ENCODE measurements at regions not wholly inside any gene's neighbourhood (a gene's known extent, or its start where the extent isn't known, plus 50 kb on each side); places are given as distances from the start of the nearest gene placed in this dataset.
"Not testable (repeated sequence)": the region's sequence is repeated elsewhere in the genome, so short reads cannot be mapped to it uniquely, and the experiment has no call there.

DNA sequence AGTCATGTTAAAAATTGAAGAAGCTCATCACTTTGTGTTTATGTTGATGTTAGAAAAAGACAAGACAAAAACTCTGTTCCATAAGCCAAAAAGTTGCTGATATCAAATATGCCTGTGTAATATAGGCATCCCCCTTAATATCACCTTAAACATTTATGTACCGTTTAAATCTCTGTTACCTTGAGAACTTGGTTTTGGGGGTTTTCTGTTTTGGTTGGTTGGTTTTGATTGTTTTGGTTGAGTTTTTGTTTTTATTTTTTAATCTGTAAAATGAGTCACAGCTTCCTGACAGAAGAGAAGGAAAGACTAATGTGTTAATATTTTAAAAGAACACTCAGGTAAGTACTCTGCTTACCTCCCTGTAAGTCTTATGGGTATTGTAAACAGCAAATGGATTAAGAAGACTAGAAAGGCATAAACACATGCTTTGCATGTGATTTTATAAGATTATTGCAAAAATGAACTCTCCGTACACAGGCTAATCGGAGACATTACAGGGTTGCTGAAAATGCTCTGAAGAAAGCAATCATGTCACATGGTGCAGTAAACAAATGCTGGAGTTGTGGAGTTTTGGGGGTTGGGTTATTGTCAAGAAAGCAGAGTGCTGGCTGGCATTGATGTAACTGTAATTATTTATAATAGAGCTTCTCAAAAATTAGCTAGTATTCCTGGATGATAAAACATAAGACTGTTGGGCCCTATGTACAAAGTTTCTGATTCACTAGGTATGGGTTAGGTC, 69.5 kb upstream of the MBNL1 start:
- DNase-seq = no peak

- DNase-seq = no peak
Measured at GRCh38 chr3:152200476-152201420, 68.0 kb upstream of the MBNL1 start.

DNA sequence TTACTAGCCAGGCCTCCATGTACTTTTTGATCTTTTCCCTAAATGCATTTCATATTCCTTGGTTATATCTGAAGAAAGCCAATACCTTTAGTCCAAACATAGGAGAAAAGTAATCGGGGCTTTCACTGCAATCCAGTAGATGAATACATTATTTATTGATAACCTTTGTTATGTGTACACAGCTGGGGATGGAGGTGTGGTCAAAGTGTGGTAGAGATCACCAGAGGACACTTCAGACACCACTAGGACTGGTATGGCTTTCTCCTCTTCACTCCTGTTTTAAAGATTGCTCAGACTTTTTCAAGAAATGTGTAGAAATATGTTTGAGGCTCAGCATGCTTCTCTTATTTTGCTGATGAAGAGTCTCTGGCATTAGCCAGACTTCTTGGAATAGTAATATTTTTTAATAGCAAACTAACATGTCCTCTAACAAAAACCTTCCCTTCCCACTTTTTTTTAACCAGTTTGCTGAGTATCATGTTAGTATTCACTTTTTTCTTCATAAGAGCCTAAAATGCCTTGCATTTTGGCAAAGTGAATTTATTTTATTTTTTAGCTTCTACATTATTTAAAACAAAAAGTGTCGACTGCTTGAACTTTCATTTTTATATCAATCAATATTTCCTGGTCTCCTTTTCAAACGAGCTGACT, 65.6 kb upstream of the MBNL1 start:
- no peak for DNase-seq

DNA sequence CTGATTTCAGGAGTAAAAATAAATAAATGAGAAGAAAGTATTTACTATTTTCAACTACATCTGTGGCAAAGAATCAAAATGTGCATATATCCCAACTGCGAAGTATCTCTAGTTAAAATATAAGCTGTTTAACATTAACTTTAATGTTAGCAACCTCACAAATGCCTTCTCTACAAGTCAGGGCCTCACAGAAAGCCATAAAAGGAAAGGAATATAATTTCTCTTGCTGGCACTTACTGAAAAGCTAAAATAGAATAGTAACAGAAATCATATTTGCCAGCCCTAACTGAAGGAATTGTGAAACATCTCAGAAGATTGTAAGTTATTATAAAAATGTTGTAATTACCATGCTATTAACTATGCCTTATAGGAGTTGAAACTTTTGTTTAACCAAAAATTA, 65.1 kb upstream of the MBNL1 start:
- no peak for DNase-seq

DNA sequence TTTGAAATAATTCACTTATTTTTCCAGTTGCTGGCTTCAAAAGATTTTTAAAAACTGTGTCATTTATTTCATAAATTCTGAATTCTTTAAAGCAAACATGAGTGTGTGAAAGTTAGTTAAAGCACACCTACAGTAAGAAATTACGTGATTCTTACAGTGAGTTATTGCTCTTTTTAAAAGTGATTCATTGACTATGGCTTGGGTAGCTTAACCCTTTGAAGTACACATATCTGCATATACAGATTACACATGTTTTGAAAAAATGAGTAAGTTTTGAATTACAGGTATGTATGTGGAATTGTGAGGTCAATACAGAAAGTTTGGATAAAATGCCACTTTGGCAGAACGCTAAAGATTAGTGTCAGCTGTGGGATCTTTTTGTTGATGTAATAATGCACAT, 64.5 kb upstream of the MBNL1 start:
- no peak for DNase-seq

- DNase-seq = no peak
Measured at GRCh38 chr3:152205097-152205593, 63.6 kb upstream of the MBNL1 start.

GRCh38 chr3:152206243-152206760, 62.4 kb upstream of the MBNL1 start:
- no peak for DNase-seq

- DNase-seq = no peak
Measured at GRCh38 chr3:152208439-152208838, 60.3 kb upstream of the MBNL1 start.

DNA sequence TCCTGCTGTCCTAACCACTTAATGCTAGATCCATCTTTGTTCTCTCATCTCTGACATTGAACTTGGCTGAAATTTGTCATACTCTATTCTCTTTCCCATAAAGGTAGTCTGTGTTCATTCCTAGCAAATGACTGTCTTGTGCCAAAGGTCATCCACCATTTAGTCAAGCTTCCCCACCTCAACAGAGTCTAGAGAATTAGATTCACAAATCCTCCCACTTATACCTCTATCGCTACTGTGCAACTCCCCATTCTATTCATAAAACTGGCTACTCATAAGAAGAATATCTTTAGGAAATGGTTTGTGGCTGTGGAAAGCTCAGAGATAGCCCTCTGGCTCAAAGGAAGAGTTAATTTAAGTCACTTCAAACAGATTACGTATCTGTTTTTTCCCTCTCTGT, 59.7 kb upstream of the MBNL1 start:
- DNase-seq = no peak

- no peak for DNase-seq
Measured at GRCh38 chr3:152209776-152210175, 59.0 kb upstream of the MBNL1 start.

GRCh38 chr3:152210697-152211096, 58.0 kb upstream of the MBNL1 start:
- no peak for DNase-seq

GRCh38 chr3:152211655-152212054, 57.1 kb upstream of the MBNL1 start:
- no peak for DNase-seq

- no peak for DNase-seq
Measured at GRCh38 chr3:152213203-152213602, 55.5 kb upstream of the MBNL1 start.

GRCh38 chr3:152213938-152214337, 54.8 kb upstream of the MBNL1 start:
- no peak for DNase-seq

DNA sequence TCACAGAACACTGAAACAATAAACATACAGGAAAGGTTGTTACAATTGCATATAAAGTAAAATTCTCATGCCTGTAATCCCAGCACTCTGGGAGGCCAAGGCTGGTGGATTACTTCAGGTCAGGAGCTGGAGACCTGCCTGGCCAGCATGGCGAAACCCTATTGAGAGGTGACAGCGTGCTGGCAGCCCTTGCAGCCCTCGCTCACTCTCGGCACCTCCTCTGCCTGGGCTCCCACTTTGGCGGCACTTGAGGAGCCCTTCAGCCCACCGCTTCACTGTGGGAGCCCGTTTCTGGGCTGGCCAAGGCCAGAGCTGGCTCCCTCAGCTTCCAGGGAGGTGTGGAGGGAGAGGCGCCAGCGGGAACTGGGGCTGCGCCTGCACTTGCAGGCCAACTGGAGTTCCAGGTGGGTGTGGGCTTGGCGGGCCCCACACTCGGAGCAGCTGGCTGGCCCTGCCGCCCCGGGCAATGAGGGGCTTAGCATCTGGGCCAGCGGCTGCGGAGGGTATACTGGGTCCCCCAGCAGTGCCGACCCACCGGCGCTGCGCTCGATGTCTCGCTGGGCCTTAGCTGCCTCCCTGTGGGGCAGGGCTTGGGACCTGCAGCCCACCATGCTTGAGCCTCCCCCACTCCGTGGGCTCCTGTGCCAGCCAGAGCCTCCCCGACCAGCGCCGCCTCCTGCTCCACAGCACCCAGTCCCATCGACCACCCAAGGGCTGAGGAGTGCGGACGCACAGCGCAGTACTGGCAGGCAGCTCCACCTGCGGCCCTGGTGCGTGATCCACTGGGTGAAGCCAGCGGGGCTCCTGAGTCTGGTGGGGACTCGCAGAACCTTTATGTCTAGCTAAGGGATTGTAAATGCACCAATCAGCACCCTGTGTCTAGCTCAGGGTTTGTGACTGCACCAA, 51.5 kb upstream of the MBNL1 start:
- DNase-seq = not testable (repeated sequence)

DNA sequence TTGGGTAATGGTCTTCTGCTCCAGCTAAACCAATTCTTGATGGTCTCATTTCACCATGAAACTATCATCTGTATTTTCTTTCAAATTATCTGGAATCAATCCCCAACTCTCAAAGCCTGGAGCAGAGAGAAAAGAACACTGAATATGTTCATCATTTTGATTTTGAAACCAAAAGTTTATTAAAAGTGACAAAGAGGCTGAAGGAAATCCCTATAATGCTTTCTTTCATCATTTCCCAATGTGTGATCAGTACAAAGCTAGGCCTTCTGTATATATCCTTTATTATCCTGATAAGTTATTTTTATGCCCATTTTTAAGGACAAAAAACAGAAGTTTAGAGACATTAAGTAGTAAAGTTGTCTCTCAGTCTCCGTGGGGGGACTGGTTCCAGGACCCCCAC, 50.1 kb upstream of the MBNL1 start:
- DNase-seq = no peak

Data from stimulated activated CD4-positive, alpha-beta T cell treated with anti-CD3 and anti-CD28 coated beads, Interleukin-1b, Interleukin-23, amount 100 ng/mL, for 48 hours (primary cell).